Tibial nerve (tissue), 4 donors: ENCODE measurements at regions not wholly inside any gene's neighbourhood (a gene's known extent, or its start where the extent isn't known, plus 50 kb on each side); places are given as distances from the start of the nearest gene placed in this dataset.

ENCODE experiments used
- DNase-seq, 2 donors: peaks; one replicate each; pipeline ENCODE4 v3.0.0-alpha.2; 2019; ENCODE audit warnings: low spot score in 2 of 2
- H3K27ac ChIP-seq, 4 donors: fragments of 200-600 bp; sonication (generic) in 3 of 4; one replicate each; pipeline ENCODE4 v1.5.1; 2017 to 2019; ENCODE audit warnings: mild to moderate bottlenecking in 1 of 4
- H3K27me3 ChIP-seq, 2 donors: fragments of 200-600 bp; sonication (generic) in 1 of 2; one replicate each; pipeline versions ENCODE4 v1.5.1 to v1.6.0; 2017 to 2019
- H3K36me3 ChIP-seq, 3 donors: fragments of 200-600 bp; sonication (generic); one replicate each; pipeline ENCODE4 v1.5.1; 2018 to 2019
- H3K4me1 ChIP-seq, 4 donors: fragments of 200-600 bp; sonication (generic) in 3 of 4; one replicate each; pipeline ENCODE4 v1.5.1; 2017 to 2019
- H3K4me3 ChIP-seq, 4 donors: fragments of 200-600 bp; sonication (generic) in 3 of 4; one replicate each; pipeline ENCODE4 v1.5.1; 2017 to 2019; ENCODE audit warnings: mild to moderate bottlenecking in 1 of 4, moderate library complexity in 1 of 4
- H3K9me3 ChIP-seq, 4 donors: fragments of 200-600 bp; sonication (generic) in 3 of 4; one replicate each; pipeline ENCODE4 v1.5.1; 2017 to 2019
- CTCF ChIP-seq, 5 experiments: fragments of 200-600 bp in 3 of 5; fragments of 450-650 bp in 2 of 5; sonication (generic) in 3 of 5; IDR thresholded peaks; one replicate each; pipeline ENCODE4 v1.5.1; 2016 to 2019; ENCODE audit warnings: antibody characterized with exemption in 5 of 5, mild to moderate bottlenecking in 3 of 5, moderate library complexity in 2 of 5
- EP300 ChIP-seq, 2 donors: sonication (generic); formaldehyde crosslinking; IDR thresholded peaks; one replicate each; pipeline ENCODE4 v1.6.1; 2017; ENCODE audit warnings: antibody characterized with exemption in 2 of 2, mild to moderate bottlenecking in 1 of 2
- POLR2A ChIP-seq, 2 donors: fragments of 450-650 bp; IDR thresholded peaks; one replicate each; pipeline ENCODE4 v1.6.1; 2017; ENCODE audit warnings: antibody characterized with exemption in 2 of 2, mild to moderate bottlenecking in 2 of 2, moderate library complexity in 2 of 2
- WGBS, 2 donors: methylation state at CpG; one replicate each; pipeline ENCODE4 v1.1.5; 2018; 5-methylcytosine and 5-hydroxymethylcytosine counted together

GRCh38 chr18:25639596-25639995 lies 287.6 kb upstream of the ZNF521 start:
- no peak for DNase-seq
- WGBS, 2 donors, result 66 to 73% methylated on average over 2 of the region's 2 CpGs
- Histone ChIP-seq H3K36me3 (no peaks in the 10 kb centered on the region), H3K4me3 (no peak overlapping the region), H3K9me3 (no peaks in the 10 kb centered on the region), H3K27ac (no peak overlapping the region), H3K4me1 (no peaks in the 10 kb centered on the region), H3K27me3 (no peaks in the 10 kb centered on the region)
- TF ChIP-seq POLR2A (IDR thresholded peaks at IDR 0.05) (no peak), CTCF (IDR thresholded peaks at IDR 0.05) (no peak), EP300 (IDR thresholded peaks at IDR 0.05) (no peak)

GRCh38 chr18:25633563-25633962 lies 281.6 kb upstream of the ZNF521 start:
- no peaks in the 10 kb centered on the region for H3K4me1 ChIP-seq
- no peak for DNase-seq
- no peaks in the 10 kb centered on the region for H3K9me3 ChIP-seq
- H3K27me3 ChIP-seq, result no peaks in the 10 kb centered on the region
- H3K36me3 ChIP-seq, result no peaks in the 10 kb centered on the region
- H3K4me3 ChIP-seq, result no peak overlapping the region
- H3K27ac ChIP-seq, result no peak overlapping the region
- no peak for TF ChIP-seq POLR2A (IDR thresholded peaks at IDR 0.05)
- no peak for TF ChIP-seq CTCF (IDR thresholded peaks at IDR 0.05)
- no peak for TF ChIP-seq EP300 (IDR thresholded peaks at IDR 0.05)
- 73 to 84% methylated on average over 2 of the region's 2 CpGs for WGBS, 2 donors

DNA sequence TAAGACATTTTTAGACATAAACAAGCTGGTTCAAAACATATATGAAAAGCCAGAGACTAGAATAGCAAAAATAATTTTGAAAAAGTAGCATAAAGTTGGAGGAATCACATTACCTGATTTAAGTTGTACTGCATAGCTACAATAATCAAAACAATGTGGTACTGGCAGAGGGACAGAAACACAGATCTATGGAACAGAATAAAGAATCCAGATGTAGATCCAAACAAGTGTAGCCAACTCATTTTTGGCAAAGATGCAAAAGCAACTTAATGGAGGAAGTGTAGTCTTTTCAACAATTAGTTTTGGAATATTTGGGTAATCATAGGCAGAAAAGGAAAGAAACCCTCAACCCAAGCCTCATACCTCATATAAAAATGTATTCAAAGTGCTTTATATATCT lies 278.7 kb upstream of the ZNF521 start:
- Histone ChIP-seq H3K36me3 (no peaks in the 10 kb centered on the region), H3K4me3 (no peak overlapping the region), H3K9me3 (peaks cover 0 to 24% (median 4%) of the 10 kb centered on the region in 4 donors), H3K27me3 (no peaks in the 10 kb centered on the region), H3K27ac (no peak overlapping the region), H3K4me1 (no peaks in the 10 kb centered on the region)
- DNase-seq, result no peak
- TF ChIP-seq CTCF (IDR thresholded peaks at IDR 0.05), result no peak
- no peak for TF ChIP-seq POLR2A (IDR thresholded peaks at IDR 0.05)
- no peak for TF ChIP-seq EP300 (IDR thresholded peaks at IDR 0.05)

DNA sequence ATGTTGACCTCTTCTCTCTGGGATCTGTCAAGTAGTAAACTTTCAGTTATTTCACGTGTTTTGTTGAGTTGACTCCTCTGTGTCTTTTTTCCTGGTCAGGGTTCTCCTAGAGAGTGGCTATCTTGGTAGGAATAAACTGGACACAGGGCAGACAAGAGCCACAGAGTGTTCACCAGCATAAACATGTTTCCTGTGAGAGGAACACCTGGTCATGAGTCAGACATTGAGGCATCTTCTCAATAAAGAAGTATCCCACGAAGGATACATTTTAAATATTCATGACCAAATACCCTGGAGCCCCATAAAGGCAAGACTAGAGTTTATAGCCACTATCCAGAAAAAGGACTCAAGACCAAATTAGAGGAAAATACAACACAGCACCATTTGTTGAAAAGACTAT lies 269.7 kb upstream of the ZNF521 start:
- H3K36me3 ChIP-seq, result no peaks in the 10 kb centered on the region
- peaks cover 0 to 28% (median 9%) of the 10 kb centered on the region in 4 donors for H3K9me3 ChIP-seq
- no peaks in the 10 kb centered on the region for H3K4me1 ChIP-seq
- no peak overlapping the region for H3K4me3 ChIP-seq
- 83 to 91% methylated on average over 2 of the region's 2 CpGs for WGBS, 2 donors
- TF ChIP-seq EP300 (IDR thresholded peaks at IDR 0.05), result no peak
- TF ChIP-seq CTCF (IDR thresholded peaks at IDR 0.05), result no peak
- TF ChIP-seq POLR2A (IDR thresholded peaks at IDR 0.05), result no peak
- no peaks in the 10 kb centered on the region for H3K27me3 ChIP-seq
- no peak for DNase-seq
- H3K27ac ChIP-seq, result no peak overlapping the region

DNA sequence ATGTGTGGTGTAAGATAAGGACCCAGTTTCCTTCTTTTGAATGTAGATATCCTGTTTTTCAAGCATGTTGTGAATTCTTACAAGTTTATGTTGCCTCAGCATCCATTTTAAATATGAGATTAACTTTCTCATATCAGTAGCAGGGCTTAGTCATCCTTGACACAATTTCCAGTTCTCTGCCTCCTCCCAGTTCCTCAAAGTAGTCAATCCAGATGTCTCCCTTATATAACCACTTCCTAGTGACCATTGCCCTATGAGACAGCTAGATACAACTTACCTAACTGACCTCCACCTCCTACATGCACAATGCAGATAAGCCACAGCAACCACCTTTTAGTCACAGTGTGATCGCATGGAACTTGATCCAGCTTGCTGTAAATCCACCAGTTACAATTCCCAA lies 269.2 kb upstream of the ZNF521 start:
- Histone ChIP-seq H3K36me3 (no peaks in the 10 kb centered on the region), H3K27me3 (no peaks in the 10 kb centered on the region), H3K4me1 (no peaks in the 10 kb centered on the region), H3K27ac (no peak overlapping the region), H3K4me3 (no peak overlapping the region), H3K9me3 (peaks cover 0 to 23% (median 6%) of the 10 kb centered on the region in 4 donors)
- WGBS, 2 donors, result 96 to 100% methylated on average over 1 of the region's 1 CpG
- no peak for TF ChIP-seq EP300 (IDR thresholded peaks at IDR 0.05)
- TF ChIP-seq POLR2A (IDR thresholded peaks at IDR 0.05), result no peak
- no peak for TF ChIP-seq CTCF (IDR thresholded peaks at IDR 0.05)
- DNase-seq, result no peak
